ENCODE measurements at regions not wholly inside any gene's neighbourhood (a gene's known extent, or its start where the extent isn't known, plus 50 kb on each side); places are given as distances from the start of the nearest gene placed in this dataset.

DNA sequence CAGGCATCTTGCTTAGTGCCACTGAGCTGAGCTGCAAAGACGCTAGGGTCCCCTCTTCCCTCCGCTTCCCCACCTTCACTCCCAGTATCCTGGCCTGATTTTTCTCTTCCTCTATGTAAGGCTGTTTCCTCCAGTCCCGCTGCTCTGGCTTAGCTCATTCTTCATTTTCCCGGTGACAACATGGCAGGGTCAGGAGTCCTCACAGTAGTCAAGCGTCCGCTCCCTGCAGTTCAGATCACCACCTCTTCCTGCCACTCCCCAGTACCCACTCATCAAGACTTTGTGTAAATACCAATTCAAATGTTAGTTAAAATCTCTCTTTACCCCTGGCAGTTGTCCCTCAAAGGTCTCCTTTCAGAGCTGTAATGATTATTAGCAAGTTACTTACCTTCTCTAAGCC is 650.4 kb upstream of the CELF2 start:
- no peak for DNase-seq (ENCODE audit: low spot score)

DNA sequence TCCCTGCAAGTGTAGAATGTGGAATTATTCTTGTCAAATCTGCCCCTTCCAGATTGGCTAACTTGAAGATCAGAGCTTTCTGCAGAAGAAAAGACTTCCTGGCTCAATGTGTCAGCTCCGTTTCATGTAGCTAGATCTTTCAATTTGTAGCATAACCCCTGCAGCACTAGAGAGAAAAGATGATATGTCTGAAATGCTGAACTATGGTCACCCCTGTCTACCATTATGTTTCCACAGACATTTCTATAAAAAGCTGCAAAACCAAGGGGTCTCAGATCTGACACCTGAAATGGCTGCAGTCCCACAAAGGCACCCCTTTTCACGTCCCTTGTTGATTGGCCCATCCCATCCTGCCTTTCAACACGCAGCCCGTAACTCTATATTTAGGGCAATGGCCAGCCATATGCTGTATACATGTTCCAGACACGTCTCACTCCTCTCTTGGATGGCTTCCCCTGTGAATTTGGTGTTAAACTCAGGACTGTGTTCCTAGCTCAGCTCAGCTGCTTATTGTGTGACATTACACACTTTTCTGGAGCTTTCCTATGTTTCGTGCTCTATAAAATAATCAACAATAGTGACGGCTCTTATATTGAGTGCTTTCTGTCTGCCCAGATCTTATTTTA is 648.6 kb upstream of the CELF2 start:
- DNase-seq (ENCODE audit: low spot score): no peak

DNA sequence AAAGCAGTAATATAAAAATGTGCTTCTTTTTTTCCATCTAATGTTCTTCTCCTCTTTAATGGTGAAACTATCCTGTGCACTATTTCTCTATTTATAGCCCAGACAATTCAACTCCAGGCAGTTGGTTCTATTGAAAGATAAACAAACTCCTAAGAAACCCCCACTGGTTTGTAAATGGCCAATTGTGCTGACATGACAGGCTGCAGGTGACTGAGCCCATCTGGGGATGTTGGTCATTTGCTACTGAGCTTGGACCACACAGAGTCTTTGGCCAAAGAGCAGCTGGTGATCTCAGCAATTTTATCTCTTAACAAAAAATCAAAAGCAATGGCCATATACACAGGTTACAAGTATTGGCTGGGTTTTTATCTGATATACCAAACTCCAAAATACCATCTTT is 631.8 kb upstream of the CELF2 start:
- DNase-seq (ENCODE audit: low spot score): no peak

DNA sequence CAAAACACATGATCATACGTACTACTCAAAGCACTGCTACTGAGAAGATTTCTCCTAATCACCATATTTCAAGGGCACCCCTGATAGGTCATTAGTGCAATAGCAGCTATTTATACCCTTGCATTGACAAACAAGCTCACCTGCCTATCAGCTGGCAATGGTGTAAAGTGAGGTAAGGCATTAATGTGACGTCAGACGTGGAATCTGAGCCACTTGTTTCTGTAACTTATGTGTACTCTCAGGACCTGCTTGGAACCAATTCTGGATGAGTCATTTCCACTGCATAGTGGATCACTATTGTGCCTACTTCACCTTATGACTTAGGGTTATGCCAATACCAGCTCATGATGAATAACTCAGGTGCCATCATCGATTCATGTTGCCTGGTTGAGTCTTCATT is 628.5 kb upstream of the CELF2 start:
- DNase-seq (ENCODE audit: low spot score): no peak

DNA sequence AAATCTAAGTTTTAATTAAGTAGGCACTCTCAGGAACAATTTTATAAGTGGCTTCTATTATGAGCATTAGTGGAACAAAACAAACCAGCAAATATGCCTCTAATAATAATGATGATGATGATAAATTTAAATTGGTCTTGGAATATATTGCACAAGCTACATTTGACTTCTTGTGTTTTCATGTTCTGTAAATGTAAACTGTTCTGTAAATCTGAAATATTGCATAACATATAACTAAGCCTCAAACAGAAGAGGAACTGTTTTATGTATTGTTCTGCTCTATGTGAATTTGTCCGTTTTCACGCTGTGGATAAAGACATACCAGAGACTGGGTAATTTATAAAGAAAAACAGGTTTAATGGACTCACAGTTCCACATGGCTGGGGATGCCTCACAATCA is 625.2 kb upstream of the CELF2 start:
- DNase-seq (ENCODE audit: low spot score): no peak

DNA sequence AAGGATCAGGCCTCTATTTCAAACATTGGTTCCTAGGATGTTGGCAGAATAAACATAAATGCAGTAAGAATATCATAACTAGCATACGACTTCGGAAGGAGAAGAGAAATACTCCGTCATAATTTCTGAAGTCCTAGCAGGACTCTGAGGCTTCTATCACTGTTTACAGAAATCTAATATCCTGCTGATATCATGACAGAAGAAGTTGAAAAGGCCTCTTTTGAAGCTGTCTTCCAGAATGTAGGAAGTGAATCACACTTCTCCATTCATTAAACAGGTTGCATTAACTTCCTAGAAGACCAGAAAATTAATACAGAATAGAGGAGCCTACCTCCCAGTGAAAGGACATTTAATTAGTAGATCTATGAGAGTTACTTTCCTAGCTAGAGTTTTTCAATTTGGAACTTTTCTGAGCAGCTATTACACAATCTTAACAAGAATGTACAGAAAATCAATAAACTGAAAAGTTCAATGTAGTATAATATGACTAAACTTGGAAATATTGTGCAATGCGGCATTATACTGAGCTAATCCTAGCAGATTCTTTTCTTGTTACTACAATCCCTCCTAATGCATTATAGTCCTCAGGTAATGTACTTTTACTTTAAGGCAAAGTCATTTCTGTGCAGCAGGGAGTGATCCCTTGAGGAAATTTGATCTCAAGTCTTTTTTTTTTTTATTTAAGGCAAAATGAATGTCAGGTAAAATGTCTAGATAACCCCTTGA is 622.6 kb upstream of the CELF2 start:
- DNase-seq (ENCODE audit: low spot score): no peak

DNA sequence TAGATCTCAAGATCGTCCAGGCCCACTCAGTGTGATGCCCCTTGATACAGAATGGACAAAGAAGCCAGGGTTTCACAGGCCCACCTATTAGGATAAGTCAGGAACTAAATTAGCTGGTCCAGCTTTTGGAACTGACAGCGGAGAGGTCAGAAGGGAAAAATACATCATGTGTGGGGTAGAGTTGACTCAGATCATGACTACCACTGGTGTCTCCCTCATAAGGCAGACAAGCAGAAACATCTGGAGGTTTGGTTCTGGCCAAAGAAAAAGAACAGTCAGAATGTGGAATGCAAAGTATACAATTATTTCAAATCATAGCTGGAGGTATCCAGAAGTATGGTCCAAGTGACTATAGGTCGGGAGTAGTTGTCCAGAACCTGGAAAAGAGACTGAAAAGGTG is 621.1 kb upstream of the CELF2 start:
- no peak for DNase-seq (ENCODE audit: low spot score)

DNA sequence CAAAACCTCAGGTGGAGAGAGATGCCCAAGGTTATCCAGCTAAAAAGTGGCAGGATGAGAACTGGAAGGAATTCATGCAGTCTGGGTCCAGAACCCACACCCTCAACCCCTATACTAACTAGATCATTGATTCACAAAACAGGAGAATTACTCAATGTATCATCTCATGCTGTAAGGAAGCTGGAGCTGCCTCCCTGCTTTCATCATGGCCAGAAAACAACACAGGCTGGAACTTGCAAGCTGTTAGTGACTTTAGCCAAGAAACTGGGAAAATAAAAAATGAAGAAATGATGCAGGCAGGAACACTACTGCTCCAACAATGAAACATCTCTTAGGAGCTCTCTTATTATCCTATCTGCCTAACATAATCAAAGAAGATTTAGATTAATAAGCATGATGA is 619.8 kb upstream of the CELF2 start:
- no peak for DNase-seq (ENCODE audit: low spot score)

DNA sequence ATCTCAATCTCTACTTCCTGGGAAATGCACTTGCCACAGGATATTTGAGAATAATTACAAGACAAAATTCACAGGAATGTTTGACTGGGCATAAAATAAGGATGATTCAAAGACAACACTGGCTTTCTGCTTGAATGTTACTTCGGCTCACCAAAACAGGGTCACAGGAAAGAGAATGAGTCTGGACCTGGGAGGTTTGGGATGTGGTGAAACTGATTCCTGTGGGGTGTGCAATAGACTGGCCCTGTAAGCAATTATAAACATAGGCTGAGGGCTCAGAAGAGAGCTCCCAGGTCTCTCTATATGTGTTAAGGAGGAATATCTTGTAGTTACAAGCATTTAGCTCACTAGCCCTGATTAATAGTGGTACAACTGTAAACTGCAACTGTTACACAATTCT is 613.9 kb upstream of the CELF2 start:
- no peak for DNase-seq (ENCODE audit: low spot score)

DNA sequence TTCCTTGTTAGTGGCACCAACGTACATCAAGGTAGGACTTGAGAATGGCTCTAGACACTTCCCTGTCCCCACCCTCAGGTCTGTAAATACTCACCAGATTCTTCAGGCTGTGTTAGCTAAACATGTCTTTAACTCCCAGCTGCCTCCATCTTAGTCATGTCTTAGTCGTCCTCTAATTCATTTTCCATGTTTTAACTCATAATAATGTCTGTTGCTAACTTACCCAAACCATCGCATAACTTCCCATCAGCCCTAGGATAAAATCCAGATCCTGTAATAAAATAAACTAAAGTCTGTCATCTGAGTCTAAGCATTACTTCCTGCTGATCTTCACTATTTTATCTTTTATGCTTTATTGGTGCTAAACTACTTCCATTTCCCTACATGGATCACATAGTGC is 600.0 kb upstream of the CELF2 start:
- no peak for DNase-seq (ENCODE audit: low spot score)

DNA sequence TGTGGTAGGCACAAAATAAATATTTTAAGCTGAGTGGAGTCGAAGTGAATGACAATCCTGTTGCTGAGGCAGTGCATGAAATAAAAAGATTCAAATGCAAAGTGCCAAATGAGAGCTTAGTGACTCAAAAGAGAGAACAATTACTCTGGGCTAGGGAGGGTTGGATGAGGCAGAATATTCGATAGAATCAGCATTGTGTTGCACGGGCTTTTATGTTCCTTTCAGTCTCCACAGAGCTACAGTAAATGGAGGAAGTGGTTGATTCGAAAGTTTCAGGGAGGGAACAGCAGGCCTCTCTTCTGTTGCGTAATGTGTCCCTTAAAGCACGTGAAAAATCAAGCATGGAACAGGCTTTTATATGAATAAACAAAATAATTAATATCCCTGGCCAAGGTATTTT is 599.3 kb upstream of the CELF2 start:
- no peak for DNase-seq (ENCODE audit: low spot score)

DNA sequence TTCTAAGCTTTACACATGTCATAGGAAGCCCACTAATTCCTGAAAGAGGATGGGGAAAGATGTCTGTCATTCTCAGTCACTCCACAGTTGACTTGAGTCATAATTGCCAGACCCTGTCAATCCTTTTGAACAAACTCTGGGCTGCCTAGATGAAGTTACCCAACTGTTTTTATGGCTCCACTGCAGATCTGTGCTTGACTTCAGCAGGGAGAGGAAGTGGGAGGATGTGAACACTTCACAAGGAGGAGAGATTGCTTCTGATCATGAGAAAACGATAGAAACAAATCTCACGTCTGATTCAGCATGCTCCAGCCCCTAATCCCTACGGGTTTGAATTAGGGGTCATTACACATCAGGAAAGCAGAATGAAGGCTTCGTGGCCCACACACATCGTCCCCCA is 596.6 kb upstream of the CELF2 start:
- DNase-seq (ENCODE audit: low spot score): no peak

DNA sequence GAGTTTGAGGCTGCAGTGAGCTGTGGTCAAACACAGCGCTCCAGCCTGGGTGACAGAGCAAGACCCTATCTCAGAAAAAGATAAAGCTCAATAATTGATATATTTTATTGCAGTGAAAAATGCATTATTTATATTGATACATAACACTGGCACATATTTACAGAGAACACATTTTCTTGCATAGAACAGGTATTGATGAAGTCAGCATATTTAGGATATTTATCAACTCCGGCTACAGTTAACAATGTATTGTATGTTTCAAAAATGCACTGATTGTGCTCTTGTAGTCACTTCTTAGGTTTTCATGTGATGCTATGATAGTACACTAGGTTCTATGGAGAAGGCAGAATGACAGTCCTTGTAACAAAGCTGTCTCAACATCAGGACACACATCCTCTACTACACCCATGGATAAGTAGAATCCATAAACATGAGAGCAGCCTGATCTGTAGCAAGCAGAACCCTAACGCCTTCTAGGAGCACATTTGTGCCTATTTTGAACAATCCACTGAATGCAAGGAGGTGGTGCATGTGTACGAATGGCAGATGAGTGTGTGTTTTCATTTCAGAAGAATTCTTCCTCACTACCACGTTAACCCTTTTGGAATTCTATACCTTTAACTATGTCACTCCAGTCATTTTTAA is 586.1 kb upstream of the CELF2 start:
- no peak for DNase-seq (ENCODE audit: low spot score)

DNA sequence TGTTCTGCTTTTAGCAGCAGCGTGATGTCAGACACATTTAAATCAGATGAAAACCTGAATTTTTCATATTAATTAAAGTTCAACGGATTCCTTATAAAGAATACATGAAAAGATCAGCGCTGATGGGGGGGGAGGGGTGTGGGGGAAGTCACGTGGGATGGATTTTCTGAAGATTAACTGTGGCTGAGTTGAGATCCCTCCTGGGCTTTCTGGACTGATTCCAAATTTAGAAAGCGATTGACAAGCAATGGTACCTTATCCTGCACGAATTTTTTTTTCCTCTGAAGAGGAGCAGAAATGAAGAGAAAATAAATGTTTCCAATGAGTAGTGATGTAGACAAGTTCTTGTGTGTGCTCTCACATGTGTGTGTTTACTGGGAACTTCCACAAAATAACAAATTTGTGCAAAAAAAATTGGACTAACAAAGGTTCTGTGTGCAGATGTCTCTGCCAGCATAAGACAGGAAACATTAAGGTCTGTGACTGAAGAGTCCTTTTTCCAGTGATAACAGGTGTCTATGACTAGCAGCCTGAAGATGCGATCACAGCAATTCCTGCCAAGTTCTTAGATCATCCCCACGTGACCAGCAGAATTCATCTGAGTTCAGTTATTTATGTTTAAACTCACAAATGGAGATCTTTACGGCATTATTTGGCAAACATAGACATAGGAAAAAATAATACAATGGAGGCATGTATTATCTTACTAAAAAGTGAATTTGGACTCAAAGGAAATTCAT is 585.2 kb upstream of the CELF2 start:
- peak; percentile 44 for DNase-seq (ENCODE audit: low spot score)

DNA sequence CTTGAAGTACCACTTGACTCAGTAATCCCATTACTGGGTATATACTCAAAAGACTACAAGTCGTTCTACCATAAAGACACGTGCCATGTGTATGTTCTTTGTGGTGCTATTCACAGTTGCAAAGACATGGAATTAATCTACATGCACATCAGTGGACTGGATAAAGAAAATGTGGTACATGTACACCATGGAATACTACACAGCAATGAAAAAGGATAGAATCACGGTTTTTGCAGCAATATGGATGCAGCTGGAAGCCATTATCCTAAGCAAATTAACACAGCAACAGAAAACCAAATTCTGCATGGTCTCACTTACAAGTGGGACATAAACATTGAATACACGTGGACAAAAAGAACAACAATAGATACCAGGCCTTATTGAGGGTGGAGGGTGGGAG is 583.4 kb upstream of the CELF2 start:
- no peak for DNase-seq (ENCODE audit: low spot score)

DNA sequence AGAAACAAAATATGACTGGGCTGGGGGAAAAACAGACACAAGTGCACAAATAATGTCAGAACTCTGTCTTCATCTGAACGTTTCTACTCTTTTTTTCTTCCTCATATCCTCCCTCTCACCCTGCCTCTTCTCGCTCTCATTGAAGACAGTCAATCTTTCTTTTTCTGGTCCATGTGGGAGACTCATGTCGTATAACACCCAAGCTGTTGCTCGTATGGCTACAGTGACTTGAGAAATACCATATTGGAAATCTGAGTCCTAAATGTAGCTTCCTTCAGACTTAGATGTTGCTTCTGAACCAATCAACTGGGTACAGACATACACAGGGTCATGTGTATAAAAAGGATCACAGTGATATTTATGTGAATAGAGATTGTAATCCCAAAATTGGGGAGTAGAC is 579.8 kb upstream of the CELF2 start:
- no peak for DNase-seq (ENCODE audit: low spot score)

DNA sequence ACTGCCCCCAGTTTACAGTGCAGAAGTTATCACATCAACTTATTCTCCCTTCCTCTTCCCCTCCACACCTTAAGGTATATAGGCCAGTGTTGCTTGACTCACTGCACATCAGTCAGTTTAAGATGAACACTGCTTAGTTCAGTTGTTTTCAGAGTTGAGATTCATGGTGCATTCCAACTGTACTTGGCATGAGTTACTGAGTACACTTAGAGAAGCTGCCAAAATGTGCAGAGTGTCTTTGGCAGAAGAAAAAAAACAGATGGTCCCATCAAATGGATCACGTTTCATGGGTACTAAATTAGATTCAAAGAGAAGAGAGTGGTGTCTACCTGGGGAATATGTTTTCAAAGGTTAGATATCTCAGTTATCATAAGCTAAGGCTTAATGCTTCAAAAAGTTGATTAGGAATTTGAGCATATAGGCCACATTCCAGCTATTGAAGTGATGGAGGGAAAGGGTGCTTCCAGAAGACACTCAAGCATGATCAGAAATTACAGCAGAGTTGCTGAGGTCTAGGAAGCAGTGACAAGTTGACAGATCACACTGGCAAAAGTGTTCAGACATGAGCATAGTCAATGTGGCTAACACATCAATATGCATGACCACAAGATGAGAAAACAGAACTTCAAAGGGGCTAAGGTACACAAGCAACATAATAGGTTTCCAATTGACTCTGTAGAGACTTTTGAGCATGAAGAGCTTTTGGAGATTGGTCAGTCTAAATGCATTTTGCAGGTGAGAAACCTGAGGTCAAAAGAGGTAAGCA is 579.2 kb upstream of the CELF2 start:
- DNase-seq (ENCODE audit: low spot score): no peak

DNA sequence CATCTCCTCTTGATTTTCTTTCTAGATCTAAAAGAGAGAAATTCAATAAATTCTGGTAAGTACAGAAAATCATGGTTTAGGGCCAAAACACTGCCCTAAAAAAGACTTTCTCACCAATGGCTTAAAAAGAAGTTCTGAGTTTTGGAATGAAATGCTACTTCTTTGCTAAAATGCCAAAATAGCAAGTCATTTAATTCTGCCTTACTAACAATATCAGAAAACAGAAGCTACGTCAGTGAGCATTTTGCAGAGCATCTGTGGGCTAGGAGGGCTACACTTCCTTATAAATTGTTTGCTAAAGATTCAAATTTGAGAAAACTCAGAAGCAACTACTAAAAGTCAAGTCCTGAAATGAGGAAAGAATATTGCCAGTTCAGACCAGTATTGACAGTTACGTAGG is 560.8 kb upstream of the CELF2 start:
- DNase-seq (ENCODE audit: low spot score): no peak

DNA sequence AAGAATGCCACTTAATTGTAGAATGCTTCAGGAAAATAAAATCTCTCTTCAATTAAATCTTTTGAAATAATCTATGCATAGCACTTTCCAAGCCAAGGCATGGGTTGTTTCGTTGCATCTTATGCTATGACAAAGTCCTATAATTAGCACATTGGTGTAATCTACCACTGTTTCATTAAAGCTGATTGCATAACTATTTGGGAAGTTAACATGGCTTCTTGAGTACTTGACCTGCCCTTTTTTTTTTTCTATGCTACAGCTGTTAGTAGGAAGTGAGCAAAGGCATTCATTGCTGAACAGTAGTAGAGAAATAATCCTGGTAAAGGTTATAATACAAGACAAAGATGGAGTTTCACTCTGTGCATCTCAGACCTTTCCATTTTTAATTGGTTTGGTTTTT is 557.2 kb upstream of the CELF2 start:
- no peak for DNase-seq (ENCODE audit: low spot score)

DNA sequence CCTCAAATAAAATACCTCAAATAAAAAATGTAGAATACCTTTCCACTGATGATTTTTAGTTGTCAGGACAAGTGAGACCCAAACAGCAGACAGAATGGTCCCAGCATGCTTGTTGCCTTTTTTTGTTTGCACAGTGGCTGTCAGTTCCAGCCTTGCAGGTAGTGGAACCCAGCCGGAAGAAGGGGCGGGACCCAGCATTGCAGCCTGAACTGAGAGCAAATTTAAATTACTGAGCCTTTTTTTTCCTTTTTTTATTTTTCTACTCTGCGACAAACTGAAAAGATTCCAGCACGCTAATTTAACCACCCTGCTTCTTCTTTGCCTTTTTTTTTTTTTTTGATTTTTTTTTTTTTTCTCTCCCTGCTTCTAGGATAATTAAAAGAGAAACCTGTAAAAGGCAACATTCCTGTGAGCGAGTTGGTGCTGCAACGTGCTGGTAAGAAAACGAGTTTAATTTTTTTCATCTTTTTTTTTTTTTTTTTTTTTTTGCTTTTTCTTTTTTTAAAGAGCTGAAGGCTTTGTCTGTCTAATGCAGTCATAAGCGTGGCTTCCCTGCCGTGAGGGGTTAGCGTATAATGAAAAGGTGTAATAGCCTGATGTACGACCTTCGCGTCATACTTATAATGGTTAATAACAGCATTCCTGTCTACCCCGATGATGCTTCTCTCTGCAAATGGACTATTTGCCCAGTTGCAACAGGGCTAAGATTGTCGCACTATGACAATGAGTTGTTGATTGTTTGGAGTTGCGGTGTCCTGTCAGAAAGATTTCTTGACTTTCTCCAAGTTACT is 555.3 kb upstream of the CELF2 start:
- no peak for DNase-seq (ENCODE audit: low spot score)

DNA sequence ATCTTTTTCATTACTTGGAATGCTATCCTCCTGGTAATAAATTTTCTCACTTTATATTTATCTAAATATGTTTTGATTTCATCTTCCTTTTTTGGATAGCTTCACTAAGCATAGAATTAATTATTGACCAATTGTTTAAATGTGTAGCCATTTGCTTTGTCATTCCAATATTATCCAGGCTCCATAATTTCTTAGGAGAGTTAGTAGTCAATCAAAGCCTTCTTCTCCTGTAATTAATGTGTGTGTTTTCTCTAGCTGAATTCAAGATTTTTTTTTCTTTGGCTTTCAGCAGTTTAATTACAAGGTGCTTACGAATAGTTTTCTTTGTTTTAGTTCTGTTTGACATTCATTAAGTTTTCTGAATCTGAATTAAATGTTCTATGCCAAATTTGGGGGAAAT is 545.9 kb upstream of the CELF2 start:
- DNase-seq (ENCODE audit: low spot score): no peak

All from D341Med (cell line).